ENCODE measurements at regions not wholly inside any gene's neighbourhood (a gene's known extent, or its start where the extent isn't known, plus 50 kb on each side); places are given as distances from the start of the nearest gene placed in this dataset.

DNA sequence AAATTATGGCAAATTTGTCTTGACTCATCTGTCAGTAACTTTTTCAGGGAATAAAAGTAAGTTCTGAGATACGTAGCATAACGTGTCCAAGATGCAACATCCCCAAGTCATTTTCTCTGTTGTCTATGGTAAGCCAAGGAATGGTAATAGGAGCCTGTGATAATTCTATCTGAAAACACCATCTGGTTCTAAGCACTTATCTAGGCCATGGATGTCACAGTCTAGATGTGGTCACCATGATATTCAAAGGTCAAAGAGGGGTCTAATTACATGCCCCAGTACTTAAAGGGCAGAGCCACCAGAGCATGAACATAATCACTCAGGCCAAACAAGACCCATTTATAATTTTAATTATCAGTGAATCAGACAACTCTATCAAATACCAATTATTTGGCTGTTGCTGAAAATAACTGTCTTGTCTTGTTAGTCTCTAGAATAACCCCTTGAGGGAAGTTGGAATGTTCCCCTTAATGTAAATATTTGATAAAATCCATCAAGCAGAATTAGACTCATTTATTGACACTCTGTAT lies 225.1 kb upstream of the MPPED2 start:
- DNase-seq, result no peak
- ATAC-seq, result no peak
- intact Hi-C loops (cut with DNase I), result no loop called here

DNA sequence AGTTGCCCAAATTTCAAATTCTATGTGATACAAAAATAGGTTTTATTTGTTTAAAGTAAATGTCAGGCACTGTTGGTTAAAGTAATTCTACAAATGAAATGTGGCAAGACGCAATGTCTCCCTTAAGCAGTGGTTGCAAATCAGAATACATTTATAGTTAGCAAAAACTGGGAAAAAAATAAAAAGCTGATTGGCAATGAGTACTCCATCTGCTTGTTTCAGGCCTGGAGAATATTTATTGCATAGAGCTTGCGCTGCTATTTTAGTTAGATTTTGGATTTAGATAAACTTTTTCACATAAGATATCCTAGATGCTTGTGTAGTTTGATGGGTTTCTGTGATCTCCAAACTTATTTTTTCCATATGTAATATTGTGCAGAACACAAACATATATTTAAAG lies 224.0 kb upstream of the MPPED2 start:
- intact Hi-C loops (cut with DNase I), result no loop called here
- DNase-seq (no peak), ATAC-seq (no peak)

GRCh38 chr11:30801357-30801756 lies 215.2 kb upstream of the MPPED2 start:
- DNase-seq (no peak), ATAC-seq (no peak)
- intact Hi-C loops (cut with DNase I), result no loop called here

DNA sequence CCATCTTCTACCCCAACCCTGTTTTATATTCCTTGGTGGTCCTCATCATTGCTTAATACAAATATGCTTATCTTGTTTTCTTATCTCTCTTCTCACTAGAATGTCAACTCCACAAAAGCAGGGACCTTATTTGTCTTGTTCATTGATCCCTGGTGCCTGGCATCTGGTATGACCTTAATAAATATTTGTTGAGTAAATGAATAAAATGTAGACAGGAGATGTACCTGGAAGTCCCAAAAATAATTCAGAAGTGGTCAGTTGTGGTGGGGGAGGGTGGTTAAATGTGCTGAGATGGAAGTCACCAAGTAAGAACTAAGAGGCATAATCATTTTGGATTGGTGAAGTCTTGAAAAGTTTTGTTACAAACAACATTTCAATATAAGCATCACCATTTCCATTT lies 214.8 kb upstream of the MPPED2 start:
- intact Hi-C loops (cut with DNase I), result no loop called here
- no peak for ATAC-seq
- DNase-seq, result no peak

DNA sequence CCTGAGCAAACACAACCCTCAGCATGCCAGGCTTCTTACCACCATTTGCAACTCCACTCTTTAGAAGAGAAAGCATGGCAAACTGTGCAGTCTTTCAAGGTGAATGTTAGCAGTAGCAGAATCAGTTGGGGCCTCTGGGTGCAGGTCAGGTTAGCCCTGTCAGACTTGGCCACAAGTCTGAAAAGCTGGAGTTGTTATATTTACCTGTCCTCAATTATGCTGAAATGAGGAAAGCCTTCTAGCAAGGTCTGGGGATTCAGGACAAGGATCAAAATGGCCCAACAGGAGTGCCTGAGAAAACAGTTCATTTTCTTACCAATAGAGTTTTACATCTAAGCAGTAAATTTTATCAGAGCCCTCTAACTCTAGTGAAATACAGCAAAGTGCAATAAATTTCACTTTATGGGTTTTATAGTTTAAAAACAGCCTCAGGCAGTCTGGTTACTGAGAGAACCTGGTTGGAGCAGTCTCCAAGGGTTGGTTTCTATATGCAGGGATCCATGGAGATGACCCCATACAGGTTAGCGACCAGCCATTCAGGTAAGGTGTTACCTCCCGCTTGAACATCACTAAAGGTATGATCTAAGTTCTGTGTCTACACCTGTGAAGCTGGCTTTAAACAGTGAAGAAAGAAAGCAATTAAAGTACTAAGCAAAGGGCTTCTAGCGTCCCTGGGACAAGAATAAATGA lies 212.5 kb upstream of the MPPED2 start:
- intact Hi-C loops (cut with DNase I), result no loop called here
- DNase-seq (no peak), ATAC-seq (no peak)

- DNase-seq (no peak), ATAC-seq (no peak)
- intact Hi-C loops (cut with DNase I), result no loop called here
Observed at GRCh38 chr11:30789270-30789669, 203.1 kb upstream of the MPPED2 start.

- no peak for DNase-seq
- ATAC-seq, result no peak
- intact Hi-C loops (cut with DNase I), result no loop called here
Observed at GRCh38 chr11:30788849-30789248, 202.7 kb upstream of the MPPED2 start.

- intact Hi-C loops (cut with DNase I), result no loop called here
- ATAC-seq (no peak), DNase-seq (no peak)
Observed at GRCh38 chr11:30786256-30787110, 200.3 kb upstream of the MPPED2 start.

DNA sequence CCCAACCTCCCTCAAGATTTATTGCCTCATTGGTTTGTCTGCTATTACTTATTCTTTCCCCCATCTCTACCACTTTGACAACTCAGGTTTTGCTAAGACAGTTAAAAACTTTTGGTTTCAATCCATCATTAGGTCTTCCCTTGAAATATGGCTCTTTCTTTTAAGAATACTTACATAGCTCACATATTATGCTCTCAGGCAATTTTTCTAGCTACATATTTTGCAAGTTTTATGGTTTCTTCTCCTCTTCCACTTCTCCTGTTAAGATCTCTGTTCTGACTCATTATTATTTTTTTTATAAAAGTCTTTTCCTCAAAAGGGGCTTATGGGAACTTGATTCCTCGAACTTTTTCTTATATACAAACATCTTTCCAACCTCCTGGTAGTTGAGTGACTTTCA lies 192.4 kb upstream of the MPPED2 start:
- no peak for DNase-seq
- ATAC-seq, result no peak
- intact Hi-C loops (cut with DNase I), result no loop called here

DNA sequence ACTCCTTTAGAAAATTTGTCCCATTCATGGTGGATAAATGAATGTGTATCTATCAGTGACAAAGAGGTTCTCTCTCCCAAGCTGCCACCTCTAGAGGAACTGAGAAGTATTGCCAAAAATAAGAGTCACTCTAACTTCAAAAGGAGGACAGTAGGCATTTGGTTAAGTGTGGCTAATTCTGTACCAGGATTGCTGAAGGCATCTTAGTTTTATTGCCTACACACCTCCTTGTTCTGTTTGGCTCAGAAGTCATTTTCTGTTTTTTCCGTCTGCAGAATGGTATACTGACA lies 189.0 kb upstream of the MPPED2 start:
- ATAC-seq, result no peak
- no peak for DNase-seq
- intact Hi-C loops (cut with DNase I), result no loop called here

GRCh38 chr11:30774496-30775232 lies 188.5 kb upstream of the MPPED2 start:
- DNase-seq (no peak), ATAC-seq (no peak)
- intact Hi-C loops (cut with DNase I), result no loop called here

DNA sequence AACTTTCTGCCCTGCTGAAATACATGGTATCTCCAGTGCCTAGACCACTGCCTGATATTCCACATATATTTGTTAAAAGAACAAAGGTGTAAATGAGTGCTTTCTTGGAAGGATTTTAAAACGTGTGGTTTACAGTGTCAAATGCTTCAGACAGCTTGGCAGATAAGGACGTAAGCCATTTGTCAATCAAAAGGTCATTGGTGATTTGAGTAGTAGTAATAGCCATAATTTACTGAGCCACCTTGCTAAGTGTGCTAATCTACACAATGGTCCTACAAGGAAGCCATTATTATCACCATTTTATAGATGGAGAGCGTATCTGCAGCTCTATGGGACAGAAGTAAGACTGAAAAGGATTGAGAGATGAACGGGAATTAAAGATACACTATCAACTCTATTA lies 186.8 kb upstream of the MPPED2 start:
- ATAC-seq (no peak), DNase-seq (no peak)
- intact Hi-C loops (cut with DNase I), result no loop called here

- DNase-seq, result no peak
- intact Hi-C loops (cut with DNase I), result no loop called here
- ATAC-seq, result no peak
Observed at GRCh38 chr11:30763951-30764350, 177.8 kb upstream of the MPPED2 start.

DNA sequence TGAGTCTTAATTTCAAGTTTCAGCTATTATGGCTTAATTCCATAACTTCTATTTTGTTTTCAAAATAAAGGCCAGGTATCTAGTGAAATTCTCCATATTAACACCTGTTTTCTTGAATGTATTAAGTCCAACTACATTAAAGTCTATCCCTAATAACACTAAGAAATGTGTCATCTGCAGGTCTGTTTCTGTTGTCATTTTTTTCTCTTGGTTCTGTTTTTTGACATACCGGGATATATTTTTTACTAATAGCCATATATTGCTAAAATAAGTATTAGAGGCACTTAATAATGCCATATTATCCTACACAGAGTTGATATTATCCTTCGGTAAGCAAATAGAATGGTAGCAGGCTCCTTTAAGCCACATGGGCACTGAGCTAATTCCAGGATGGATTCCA lies 176.0 kb upstream of the MPPED2 start:
- DNase-seq (no peak), ATAC-seq (no peak)
- intact Hi-C loops (cut with DNase I), result no loop called here

GRCh38 chr11:30760345-30760744 lies 174.2 kb upstream of the MPPED2 start:
- intact Hi-C loops (cut with DNase I), result no loop called here

GRCh38 chr11:30758946-30759504 lies 172.9 kb upstream of the MPPED2 start:
- intact Hi-C loops (cut with DNase I), result no loop called here
- no peak for ATAC-seq
- DNase-seq, result no peak

More at GRCh38 chr11:30760345-30760744, 174.2 kb upstream of the MPPED2 start:
- no peak for DNase-seq
- no peak for ATAC-seq

- intact Hi-C loops (cut with DNase I), result no loop called here
- ATAC-seq, result no peak
- DNase-seq, result no peak
Observed at GRCh38 chr11:30758518-30758917, 172.4 kb upstream of the MPPED2 start.

DNA sequence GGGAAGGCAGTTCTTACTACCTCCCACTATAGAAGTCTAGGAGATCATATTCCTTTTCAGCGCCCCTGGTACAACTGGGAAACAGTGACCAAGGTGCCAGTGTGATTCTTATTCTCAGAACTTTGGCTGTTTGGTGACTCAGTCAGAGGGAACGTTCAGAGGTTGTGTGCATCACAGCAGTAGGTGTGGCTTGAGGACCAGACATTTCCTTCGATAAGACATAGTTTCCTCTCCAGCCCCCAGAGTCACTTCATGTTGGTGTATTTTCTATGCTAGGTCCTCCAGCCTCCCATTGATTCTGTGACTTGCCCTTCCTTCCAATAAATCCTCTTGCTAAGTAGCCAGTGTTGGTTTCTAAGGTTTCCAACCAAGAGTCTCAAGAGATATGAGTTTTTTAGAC lies 171.9 kb upstream of the MPPED2 start:
- ATAC-seq, result peak in 1 of 2 donors; percentile 22
- no peak for DNase-seq
- intact Hi-C loops (cut with DNase I), result no loop called here

GRCh38 chr11:30753994-30754393 lies 167.8 kb upstream of the MPPED2 start:
- intact Hi-C loops (cut with DNase I), result no loop called here
- ATAC-seq, result no peak
- DNase-seq, result no peak

DNA sequence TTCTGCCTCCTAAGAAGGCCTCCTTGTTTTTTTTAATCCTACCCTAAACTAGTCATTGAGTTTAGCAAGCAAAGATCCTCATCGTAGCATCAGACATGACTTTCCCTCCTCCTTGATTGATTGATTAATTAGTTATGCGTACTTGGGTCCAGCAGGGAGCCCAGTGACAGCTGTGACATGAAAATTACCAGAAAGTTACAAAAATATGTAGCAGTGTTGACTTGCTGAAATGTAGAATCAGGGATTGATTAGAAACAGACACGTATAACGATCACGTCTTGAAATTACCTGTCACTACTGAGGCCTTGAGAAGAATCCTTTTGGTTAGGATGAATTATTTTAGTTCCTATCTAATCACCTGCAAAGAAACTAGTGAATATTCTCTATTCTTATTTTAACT lies 167.4 kb upstream of the MPPED2 start:
- ATAC-seq (no peak), DNase-seq (no peak)
- intact Hi-C loops (cut with DNase I), result no loop called here
